ENCODE measurements at regions not wholly inside any gene's neighbourhood (a gene's known extent, or its start where the extent isn't known, plus 50 kb on each side); places are given as distances from the start of the nearest gene placed in this dataset.

GRCh38 chr14:59087240-59087639, 101.2 kb upstream of the DAAM1 start:
- Histone ChIP-seq H3K4me2 (ENCODE audit: insufficient read depth, insufficient read length, low read length) (no peak overlapping the region), H3K4me1 (ENCODE audit: insufficient read depth, low read length) (no peaks in the 10 kb centered on the region; the same call in 1 of the 2 replicates), H2BK5ac (ENCODE audit: insufficient read length, low read length) (no peak overlapping the region), H3K4ac (ENCODE audit: low read depth, low read length) (no peak overlapping the region), H4K8ac (replicated peaks; ENCODE audit: insufficient read length, low read depth, low read length) (no peak overlapping the region), H4K20me1 (ENCODE audit: control insufficient read depth, insufficient read depth, insufficient read length) (no peaks in the 10 kb centered on the region), H3K56ac (ENCODE audit: insufficient read length, low read depth, low read length) (no peak overlapping the region), H2BK20ac (ENCODE audit: low read depth, low read length, poor library complexity, severe bottlenecking) (no peak overlapping the region), H4K91ac (ENCODE audit: insufficient read length, low read depth, low read length) (no peak overlapping the region), H3T11ph (ENCODE audit: low read length) (no peak overlapping the region), H2BK12ac (ENCODE audit: insufficient read length, low read depth, low read length) (no peak overlapping the region), H3K14ac (ENCODE audit: insufficient read depth, low read length) (no peak overlapping the region), H2BK15ac (ENCODE audit: low read depth, low read length) (no peak overlapping the region), H3K9me3 (ENCODE audit: control insufficient read depth, low read depth, low read length) (no peaks in the 10 kb centered on the region), H3K9ac (ENCODE audit: extremely low read depth, insufficient read length, low read length) (no peak overlapping the region), H3K23me2 (ENCODE audit: insufficient read length, low read depth, low read length, poor library complexity, severe bottlenecking) (no peaks in the 10 kb centered on the region), H3K79me1 (ENCODE audit: insufficient read depth, low read depth, low read length, poor library complexity, severe bottlenecking) (no peaks in the 10 kb centered on the region), H4K5ac (ENCODE audit: insufficient read length, low read depth, low read length) (no peak overlapping the region), H3K27ac (ENCODE audit: insufficient read length, low read depth, low read length) (no peak overlapping the region), H2AFZ (ENCODE audit: low read length) (no peak overlapping the region), H3K18ac (ENCODE audit: insufficient read length, low read depth, low read length) (no peak overlapping the region), H2BK120ac (ENCODE audit: low read depth, low read length, poor library complexity, severe bottlenecking) (no peak overlapping the region), H3K27me3 (ENCODE audit: insufficient read depth, low read length) (no peaks in the 10 kb centered on the region), H3K79me2 (ENCODE audit: insufficient read depth, low read length) (no peaks in the 10 kb centered on the region), H2AK5ac (ENCODE audit: insufficient read length, low read length) (no peak overlapping the region), H3K23ac (ENCODE audit: insufficient read length, low read depth, low read length) (no peak overlapping the region)
- no peak for DNase-seq
- WGBS (ENCODE audit: extremely low coverage, insufficient read length, low lambda C conversion rate), result no CpG with 5 or more reads among the region's 3 CpGs
- Mint-ChIP-seq H3K9me3 (no peaks in the 10 kb centered on the region; a peak in 1 of 5 replicates), H3K27me3 (ENCODE audit: low read depth) (no peaks in the 10 kb centered on the region), H3K27ac (no peak overlapping the region), H3K4me1 (peaks cover 0 to 2% of the 10 kb centered on the region in 2 experiments; a peak in 1 of 4 replicates), H3K4me3 (no peak overlapping the region), H3K36me3 (ENCODE audit: insufficient read depth in 1 of 3, low read depth in 3 of 3) (no peaks in the 10 kb centered on the region)
- no peak for TF ChIP-seq CTCF (conservative IDR thresholded peaks at IDR 0.05)
